GM12878 (cell line): ENCODE measurements at regions not wholly inside any gene's neighbourhood (a gene's known extent, or its start where the extent isn't known, plus 50 kb on each side); places are given as distances from the start of the nearest gene placed in this dataset.

Experiments used
- ATAC-seq: fragments of 200-7000 bp; cut with Tn5 transposase; 3 replicates; pipeline ENCODE4 v1.9.1; 2020; ENCODE audit warnings: mild to moderate bottlenecking, moderate library complexity
- BruUV-seq: library from RNA; stranded (reverse); fragments of 400-500 nt; replicated peaks from 2 replicates; lab custom pipeline; 2021; lab: Mats Ljungman, UMichigan
- CTCF ChIA-PET: fragments of 300-600 bp; sonication (Branson Sonifier 250); formaldehyde crosslinking; extraction: SDS; loops from one replicate; lab custom pipeline; 2021; ENCODE audit warnings: inconsistent platforms; lab: Yijun Ruan, JAX
- POLR2A ChIA-PET: fragments of 350-600 bp; formaldehyde crosslinking; extraction: SDS; loops from one replicate; lab custom pipeline; 2021; ENCODE audit warnings: inconsistent platforms; lab: Charles Lee
- RAD21 ChIA-PET: fragments of 300-600 bp; sonication (Branson Sonifier 250); formaldehyde crosslinking; loops from one replicate; lab custom pipeline; 2023; ENCODE audit warnings: antibody characterized with exemption; ENCODE audit not compliant: unreplicated experiment; lab: Charles Lee
- SMC1A ChIA-PET: fragments of 300-600 bp; sonication (Branson Sonifier 250); formaldehyde crosslinking; loops from one replicate; lab custom pipeline; 2023; ENCODE audit not compliant: unreplicated experiment, uncharacterized antibody; lab: Charles Lee
- DNase-seq: peaks from one replicate; pipeline ENCODE4 v3.0.0-alpha.2; 2011; ENCODE audit warnings: low read depth, low spot score
- FAIRE-seq: peaks from 3 replicates; lab custom pipeline; 2011; peaks lifted over from hg19 to GRCh38; lab: Jason Lieb, UNC
- H2AFZ ChIP-seq: 2 replicates; pipeline ENCODE4 v1.6.0; 2011; ENCODE audit warnings: low read depth, low read length, control low read depth; ENCODE audit not compliant: control insufficient read depth
- H3K27ac ChIP-seq: 2 replicates; pipeline ENCODE4 v1.5.1; 2011; ENCODE audit warnings: control low read depth; ENCODE audit not compliant: control insufficient read depth, insufficient read depth
- H3K27me3 ChIP-seq, 2 experiments: replicated peaks in 1 of 2; 2 replicates each; pipeline versions ENCODE4 v1.6.0 to v1.6.1; 2011; ENCODE audit warnings: low read length in 1 of 2; ENCODE audit not compliant: control insufficient read depth in 2 of 2, insufficient read depth in 2 of 2
- H3K36me3 ChIP-seq, 2 experiments: 2 replicates each; pipeline ENCODE4 v1.5.1; 2011; ENCODE audit warnings: low read length in 1 of 2; ENCODE audit not compliant: control insufficient read depth in 2 of 2, insufficient read depth in 2 of 2
- H3K4me1 ChIP-seq: 2 replicates; pipeline ENCODE4 v1.6.1; 2011; ENCODE audit warnings: mild to moderate bottlenecking, low read length, moderate library complexity, mixed read lengths; ENCODE audit not compliant: control insufficient read depth, insufficient read depth
- H3K4me2 ChIP-seq: 2 replicates; pipeline ENCODE4 v1.6.0; 2011; ENCODE audit warnings: control low read depth; ENCODE audit not compliant: control insufficient read depth, insufficient read depth
- H3K4me3 ChIP-seq: fragments of 200-600 bp; sonication (generic); 2 replicates; pipeline ENCODE4 v1.5.1; 2016
- H3K79me2 ChIP-seq: 2 replicates; pipeline ENCODE4 v1.6.0; 2011; ENCODE audit warnings: low read length; ENCODE audit not compliant: control insufficient read depth, insufficient read depth
- H3K9ac ChIP-seq: 2 replicates; pipeline ENCODE4 v1.8.0; 2011; ENCODE audit warnings: low read length, control low read depth, mixed read lengths; ENCODE audit not compliant: control insufficient read depth, insufficient read depth
- H3K9me3 ChIP-seq: replicated peaks from 3 replicates; pipeline ENCODE4 v1.5.1; 2011; ENCODE audit warnings: mild to moderate bottlenecking, low read length; ENCODE audit not compliant: control insufficient read depth, insufficient read depth
- H4K20me1 ChIP-seq: 2 replicates; pipeline ENCODE4 v1.6.0; 2011; ENCODE audit not compliant: control insufficient read depth, insufficient read depth
- BCL11A ChIP-seq: IDR thresholded peaks from 2 replicates; pipeline ENCODE4 v1.6.1; 2011; ENCODE audit warnings: low read depth, low read length
- BMI1 ChIP-seq: fragments of 450-650 bp; IDR thresholded peaks from 2 replicates; pipeline ENCODE4 v1.6.1; 2016; ENCODE audit warnings: mild to moderate bottlenecking, moderate library complexity, borderline replicate concordance
- BRCA1 ChIP-seq: IDR thresholded peaks from 2 replicates; pipeline ENCODE4 v1.6.1; 2011; ENCODE audit warnings: low read depth, low read length, improper control_type of control experiment
- CBX3 ChIP-seq: fragments of 200-600 bp; sonication (generic); IDR thresholded peaks from 2 replicates; pipeline ENCODE4 v1.6.1; 2016; ENCODE audit warnings: low read depth, borderline replicate concordance
- CEBPB ChIP-seq, 2 experiments: fragments of 150-350 bp in 1 of 2; IDR thresholded peaks; 2 replicates each; pipeline ENCODE4 v1.6.1; 2012 to 2014; ENCODE audit warnings: low read depth in 2 of 2, low read length in 2 of 2, borderline replicate concordance in 1 of 2, inconsistent platforms in 1 of 2
- EED ChIP-seq: sonication (generic); IDR thresholded peaks from 2 replicates; pipeline ENCODE4 v1.6.1; 2016; ENCODE audit warnings: antibody characterized with exemption, low read depth
- EZH2 ChIP-seq: IDR thresholded peaks from 2 replicates; pipeline ENCODE4 v1.6.1; 2012; ENCODE audit warnings: low read depth, mild to moderate bottlenecking, control low read depth, inconsistent platforms, low read length, borderline replicate concordance; ENCODE audit not compliant: control insufficient read depth
- GATAD2B ChIP-seq: fragments of 450-650 bp; conservative IDR thresholded peaks from 2 replicates; pipeline ENCODE4 v1.6.1; 2017; ENCODE audit warnings: low read depth, mild to moderate bottlenecking, moderate library complexity
- HDAC6 ChIP-seq: fragments of 200-600 bp; sonication (generic); IDR thresholded peaks from one replicate; pipeline ENCODE4 v1.8.0; 2017; ENCODE audit warnings: antibody characterized with exemption; ENCODE audit not compliant: unreplicated experiment
- JUNB ChIP-seq: IDR thresholded peaks from 2 replicates; pipeline ENCODE4 v1.6.1; 2016; ENCODE audit warnings: antibody characterized with exemption, mild to moderate bottlenecking
- MTA3 ChIP-seq: IDR thresholded peaks from 2 replicates; pipeline ENCODE4 v1.6.1; 2012; ENCODE audit warnings: low read length, inconsistent platforms, borderline replicate concordance
- RELA ChIP-seq: fragments of 450-650 bp; IDR thresholded peaks from 2 replicates; pipeline ENCODE4 v1.8.0; 2014; ENCODE audit warnings: borderline replicate concordance; ENCODE audit not compliant: partially characterized antibody
- SIX5 ChIP-seq: IDR thresholded peaks from 2 replicates; pipeline ENCODE4 v1.6.1; 2011; ENCODE audit warnings: mild to moderate bottlenecking, low read depth, low read length, moderate library complexity; ENCODE audit not compliant: severe bottlenecking
- STAT1 ChIP-seq: fragments of 450-650 bp; conservative IDR thresholded peaks from 2 replicates; pipeline ENCODE4 v1.6.1; 2014; ENCODE audit warnings: antibody characterized with exemption, mild to moderate bottlenecking
- in situ Hi-C: fragments of 300-500 bp; cut with MboI; formaldehyde crosslinking; loops from 9 replicates; pipeline ENCODE4 v1.14.3; 2018; ENCODE audit warnings: mixed read lengths
- intact Hi-C: fragments of 100-400 bp; cut with micrococcal nuclease; formaldehyde crosslinking; loops from one replicate; pipeline ENCODE4 v1.14.2; 2022; ENCODE audit not compliant: unreplicated experiment

GRCh38 chr6:10177704-10178103, 237.2 kb downstream of the TFAP2A start:
- no peaks in the 10 kb centered on the region for H3K36me3 ChIP-seq
- FAIRE-seq = no peak
- no peaks in the 10 kb centered on the region; a peak in 1 of 4 replicates for H3K27me3 ChIP-seq
- H3K27ac ChIP-seq = no peak overlapping the region
- H2AFZ ChIP-seq = no peak overlapping the region
- ATAC-seq = no peak
- no peaks in the 10 kb centered on the region for H4K20me1 ChIP-seq
- POLR2A ChIA-PET = no interaction called here
- BruUV-seq = no TSS peak
- in situ Hi-C loops (no loop called here), intact Hi-C loops (no loop called here)
- H3K9ac ChIP-seq = no peak overlapping the region
- RAD21 ChIA-PET = no interaction called here
- SMC1A ChIA-PET = no interaction called here
- DNase-seq = no peak
- H3K4me1 ChIP-seq = no peaks in the 10 kb centered on the region
- no peaks in the 10 kb centered on the region for H3K9me3 ChIP-seq
- no peaks in the 10 kb centered on the region for H3K79me2 ChIP-seq
- TF ChIP-seq EED (no peak), MTA3 (no peak), EZH2 (no peak), HDAC6 (no peak), RELA (no peak), STAT1 (no peak), SIX5 (no peak), CBX3 (no peak), BMI1 (no peak), BRCA1 (no peak), BCL11A (no peak), JUNB (no peak), GATAD2B (no peak), CEBPB (IDR thresholded peaks at IDR 0.05; ENCODE audit: borderline replicate concordance in 1 of 2, low read depth in 2 of 2, low read length in 2 of 2) (no peak)
- H3K4me2 ChIP-seq = no peak overlapping the region
- no peak overlapping the region for H3K4me3 ChIP-seq
- CTCF ChIA-PET = no interaction called here
